Colonic mucosa (tissue), 4 donors: ENCODE measurements at regions not wholly inside any gene's neighbourhood (a gene's known extent, or its start where the extent isn't known, plus 50 kb on each side); places are given as distances from the start of the nearest gene placed in this dataset.

Source experiments
- DNase-seq: peaks from one replicate; pipeline ENCODE4 v3.0.0-alpha.2; 2020
- H3K27ac ChIP-seq: fragments of 200-600 bp; one replicate; pipeline ENCODE4 v1.8.0; 2021
- H3K27me3 ChIP-seq: fragments of 200-600 bp; one replicate; pipeline ENCODE4 v1.8.0; 2021
- H3K36me3 ChIP-seq: fragments of 200-600 bp; one replicate; pipeline ENCODE4 v1.8.0; 2021
- H3K4me1 ChIP-seq: fragments of 200-600 bp; one replicate; pipeline ENCODE4 v1.8.0; 2021; ENCODE audit warnings: mild to moderate bottlenecking
- H3K4me3 ChIP-seq: fragments of 200-600 bp; one replicate; pipeline ENCODE4 v1.8.0; 2021
- H3K9ac ChIP-seq, 2 donors: one replicate each; pipeline ENCODE4 v1.7.0; 2013; ENCODE audit warnings: control low read depth in 2 of 2, low read depth in 2 of 2, low read length in 2 of 2
- H3K9me3 ChIP-seq: fragments of 200-600 bp; one replicate; pipeline ENCODE4 v1.8.0; 2021
- CTCF ChIP-seq: fragments of 200-600 bp; IDR thresholded peaks from one replicate; pipeline ENCODE4 v1.8.0; 2022; ENCODE audit warnings: antibody characterized with exemption, mild to moderate bottlenecking
- intact Hi-C: fragments of 100-400 bp; cut with DNase I; formaldehyde crosslinking; loops from one replicate; pipeline ENCODE4 v1.14.1; 2022
- donor health status: healthy.
- donor health status: DM: no; HTN: no; CAD: no.
- donor health status: DM: no; HTN: no; CAD: no.

- Histone ChIP-seq H3K9me3 (no peaks in the 10 kb centered on the region), H3K9ac (no peak overlapping the region), H3K27ac (no peak overlapping the region), H3K4me3 (no peak overlapping the region), H3K36me3 (no peaks in the 10 kb centered on the region), H3K27me3 (no peaks in the 10 kb centered on the region), H3K4me1 (no peaks in the 10 kb centered on the region)
- no peak for DNase-seq
- no peak for TF ChIP-seq CTCF
- intact Hi-C loops = no loop called here
Measured at GRCh38 chr10:65701168-65701776, 1224.6 kb upstream of the LRRTM3 start.

DNA sequence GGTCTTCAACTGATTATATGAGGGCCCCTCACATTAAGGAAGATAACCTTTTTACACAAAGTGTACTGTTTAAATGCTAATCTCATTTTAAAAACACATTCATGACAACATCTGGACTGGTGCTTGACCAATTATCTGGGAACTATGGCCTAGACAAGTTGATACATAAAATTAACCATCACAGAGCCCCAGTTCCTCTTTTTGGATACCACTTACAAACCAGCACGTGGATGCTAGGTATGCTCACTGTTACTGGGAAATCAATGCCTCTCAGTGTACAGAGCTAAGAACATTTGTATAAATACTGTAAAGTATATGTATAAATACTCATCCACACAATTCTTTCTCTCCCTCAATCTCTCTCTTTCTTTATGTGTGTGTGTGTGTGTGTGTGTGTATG lies 1217.8 kb upstream of the LRRTM3 start:
- H3K27me3 ChIP-seq = no peaks in the 10 kb centered on the region
- intact Hi-C loops = no loop called here
- no peak for TF ChIP-seq CTCF

DNA sequence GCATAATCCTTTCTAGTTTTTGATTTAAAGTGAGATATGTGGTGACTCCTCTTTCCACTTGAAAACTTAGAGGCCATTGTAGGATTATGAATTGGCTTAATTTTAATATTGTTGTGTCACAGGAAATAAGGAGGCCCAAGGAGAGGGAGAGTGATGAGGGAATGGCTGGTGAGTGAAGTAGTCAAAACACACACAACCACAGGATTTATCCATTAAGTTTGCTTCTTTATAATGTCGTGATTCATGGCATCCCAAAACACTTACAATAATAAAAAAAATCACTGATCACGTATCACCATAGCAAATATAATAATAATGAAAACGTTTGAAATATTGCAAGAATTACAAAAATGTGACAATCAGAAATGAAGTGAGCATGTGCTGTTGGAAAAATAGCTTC lies 1215.5 kb upstream of the LRRTM3 start:
- Histone ChIP-seq H3K9me3 (no peaks in the 10 kb centered on the region), H3K4me3 (no peak overlapping the region), H3K36me3 (no peaks in the 10 kb centered on the region), H3K9ac (no peak overlapping the region), H3K27me3 (no peaks in the 10 kb centered on the region), H3K27ac (no peak overlapping the region), H3K4me1 (no peaks in the 10 kb centered on the region)
- TF ChIP-seq CTCF = no peak
- DNase-seq = no peak
- intact Hi-C loops = no loop called here

More for the DNA sequence above, 1217.8 kb upstream of the LRRTM3 start:
- Histone ChIP-seq H3K9ac (no peak overlapping the region), H3K36me3 (no peaks in the 10 kb centered on the region), H3K4me3 (no peak overlapping the region), H3K9me3 (no peaks in the 10 kb centered on the region), H3K4me1 (no peaks in the 10 kb centered on the region), H3K27ac (no peak overlapping the region)
- no peak for DNase-seq

DNA sequence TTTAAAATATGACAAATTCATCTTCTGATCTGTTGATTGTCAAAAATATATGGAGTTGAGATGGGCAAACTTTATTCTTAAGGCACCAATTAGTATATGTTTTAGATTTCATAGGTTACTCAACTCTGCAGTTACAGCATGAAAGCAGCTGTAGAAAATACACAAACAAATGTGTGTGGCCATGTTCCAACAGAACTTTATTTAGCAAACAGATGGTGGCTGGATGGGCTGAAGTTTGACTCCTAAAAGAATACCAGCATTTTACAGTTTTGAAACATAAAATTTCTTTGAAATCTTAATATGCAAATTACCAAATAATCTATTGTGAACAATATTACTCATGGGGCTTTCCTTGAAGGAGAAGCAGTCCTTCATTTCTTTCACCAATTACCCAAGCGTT lies 1206.0 kb upstream of the LRRTM3 start:
- intact Hi-C loops = no loop called here
- no peak for DNase-seq
- no peaks in the 10 kb centered on the region for H3K36me3 ChIP-seq
- H3K4me1 ChIP-seq = no peaks in the 10 kb centered on the region
- no peak for TF ChIP-seq CTCF
- no peak overlapping the region for H3K4me3 ChIP-seq
- no peak overlapping the region for H3K27ac ChIP-seq
- H3K9me3 ChIP-seq = no peaks in the 10 kb centered on the region
- no peaks in the 10 kb centered on the region for H3K27me3 ChIP-seq
- H3K9ac ChIP-seq = no peak overlapping the region

GRCh38 chr10:65720901-65721300 lies 1204.9 kb upstream of the LRRTM3 start:
- Histone ChIP-seq H3K9ac (no peak overlapping the region), H3K9me3 (no peaks in the 10 kb centered on the region), H3K27me3 (no peaks in the 10 kb centered on the region), H3K36me3 (no peaks in the 10 kb centered on the region), H3K4me1 (no peaks in the 10 kb centered on the region), H3K4me3 (no peak overlapping the region), H3K27ac (no peak overlapping the region)
- DNase-seq = no peak
- no peak for TF ChIP-seq CTCF
- intact Hi-C loops = no loop called here

- no peaks in the 10 kb centered on the region for H3K9me3 ChIP-seq
- no peak overlapping the region for H3K4me3 ChIP-seq
Measured at GRCh38 chr10:65723525-65723924, 1202.3 kb upstream of the LRRTM3 start.

More at GRCh38 chr10:65723525-65723924, 1202.3 kb upstream of the LRRTM3 start:
- Histone ChIP-seq H3K27ac (no peak overlapping the region), H3K36me3 (no peaks in the 10 kb centered on the region), H3K4me1 (no peaks in the 10 kb centered on the region), H3K9ac (no peak overlapping the region), H3K27me3 (no peaks in the 10 kb centered on the region)
- intact Hi-C loops = no loop called here
- no peak for TF ChIP-seq CTCF
- no peak for DNase-seq
